EH (cell line): ENCODE measurements at regions not wholly inside any gene's neighbourhood (a gene's known extent, or its start where the extent isn't known, plus 50 kb on each side); places are given as distances from the start of the nearest gene placed in this dataset.
"Not testable (repeated sequence)": the region's sequence is repeated elsewhere in the genome, so short reads cannot be mapped to it uniquely, and the experiment has no call there.

Experiments
- DNase-seq: peaks from one replicate; pipeline ENCODE4 v3.0.0-alpha.2; 2015; ENCODE audit warnings: low read depth

DNA sequence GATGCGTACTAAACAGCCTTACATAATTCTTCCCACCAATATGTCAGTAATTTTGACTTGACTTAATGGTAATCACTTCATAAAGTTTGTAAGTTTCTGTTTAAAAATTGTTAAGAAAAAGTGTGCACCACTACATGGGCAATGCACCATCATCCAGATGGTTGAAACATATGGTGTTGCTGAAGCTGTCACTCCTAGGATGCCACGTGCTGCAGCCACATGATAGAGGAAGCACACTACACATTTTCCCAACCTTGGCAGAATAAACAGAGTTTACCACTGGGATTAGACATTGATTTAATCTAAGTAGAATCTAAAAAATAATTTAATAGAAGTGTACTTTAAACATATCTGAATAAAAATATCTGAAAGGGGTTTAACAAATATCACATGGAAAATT is 1209.9 kb downstream of the NSUN3 start:
- DNase-seq: no peak

GRCh38 chr3:95277613-95278012 is 1214.8 kb downstream of the NSUN3 start:
- DNase-seq: no peak

GRCh38 chr3:95280711-95281352 is 1218.0 kb downstream of the NSUN3 start:
- no peak for DNase-seq

DNA sequence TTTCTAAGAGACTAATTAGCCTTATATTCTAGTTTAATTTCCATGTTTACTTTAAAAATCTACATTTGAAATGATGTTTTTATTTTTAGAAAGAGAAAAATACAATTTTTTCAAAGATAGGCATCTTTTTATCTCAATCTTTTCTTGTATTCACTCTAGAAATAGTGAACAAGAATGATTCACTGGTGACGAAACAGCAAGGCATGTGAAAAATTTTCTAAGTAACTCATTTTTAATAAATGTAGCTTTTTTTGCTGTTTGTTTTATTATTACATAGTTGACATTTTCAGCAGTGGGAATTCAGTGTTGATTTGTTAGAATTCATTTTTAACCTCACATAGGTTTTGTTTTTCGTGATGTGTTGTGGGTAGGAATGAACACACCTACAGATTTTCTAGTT is 1226.4 kb downstream of the NSUN3 start:
- no peak for DNase-seq

- DNase-seq: no peak
Measured at GRCh38 chr3:95297581-95297980, 1234.7 kb downstream of the NSUN3 start.

GRCh38 chr3:95302044-95302443 is 1239.2 kb downstream of the NSUN3 start:
- DNase-seq: no peak

- no peak for DNase-seq
Measured at GRCh38 chr3:95310560-95310959, 1247.7 kb downstream of the NSUN3 start.

DNA sequence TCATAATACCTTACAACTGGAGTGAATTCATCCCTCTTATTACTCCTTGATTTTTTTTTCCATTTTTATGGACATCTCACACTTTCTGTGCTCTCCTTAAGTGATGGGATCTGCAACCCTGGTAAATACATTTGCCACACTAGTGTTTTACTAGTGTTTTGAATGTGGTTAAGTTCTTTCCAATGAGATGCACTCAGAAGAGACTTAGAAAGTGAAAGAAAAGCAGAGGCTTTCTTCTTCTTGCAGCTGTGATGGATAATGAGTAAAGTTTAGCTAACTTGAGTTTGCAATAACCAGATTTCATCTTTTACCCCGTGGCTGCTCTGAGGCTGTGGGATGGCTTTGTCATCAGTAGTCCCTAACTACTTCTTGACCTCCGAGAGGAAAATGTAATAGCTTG is 1248.4 kb downstream of the NSUN3 start:
- DNase-seq: no peak

DNA sequence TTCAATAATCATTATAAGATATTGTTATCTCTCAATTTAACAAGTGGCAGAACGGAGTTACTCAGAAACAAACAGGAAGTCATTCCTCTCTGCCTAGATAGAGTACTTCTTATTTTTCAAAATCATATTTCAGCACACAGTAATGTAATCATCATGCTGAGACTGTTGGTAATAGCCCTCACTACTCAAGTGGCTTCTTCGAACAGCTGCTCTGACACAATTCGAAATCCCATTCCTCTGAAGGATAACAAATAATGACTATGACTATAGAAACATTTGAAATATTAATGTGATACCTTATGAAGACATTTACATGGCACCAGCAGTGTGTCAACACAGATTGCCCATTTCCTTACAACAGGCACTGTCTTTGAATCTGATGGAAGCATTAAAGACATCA is 1249.8 kb downstream of the NSUN3 start:
- no peak for DNase-seq

DNA sequence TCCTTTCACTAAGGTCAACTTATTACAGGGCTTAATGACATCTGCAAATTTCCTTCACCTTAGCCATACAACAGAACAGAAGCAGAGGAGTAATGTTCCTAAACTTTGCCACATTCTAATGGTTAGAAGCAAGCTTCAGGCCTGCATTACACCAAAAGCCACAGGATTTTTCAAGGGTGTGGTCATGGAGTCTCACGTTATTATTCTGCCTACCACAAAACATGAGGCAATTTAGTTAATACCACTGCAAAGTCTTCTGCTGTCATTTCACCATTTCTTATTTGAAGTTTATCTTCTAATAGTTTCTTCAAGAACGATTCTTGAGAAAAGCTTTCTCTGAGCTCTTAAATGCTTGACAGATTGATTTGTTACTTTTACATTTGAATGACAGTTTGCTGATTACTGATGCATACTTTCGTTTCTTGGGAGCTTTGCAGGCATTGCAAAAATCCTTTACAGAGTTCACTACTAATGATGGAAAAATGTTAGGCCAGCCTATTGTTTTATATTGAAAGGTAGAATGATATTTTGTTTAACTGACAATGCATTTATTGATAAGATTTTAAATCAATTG is 1257.1 kb downstream of the NSUN3 start:
- DNase-seq: no peak

- no peak for DNase-seq
Measured at GRCh38 chr3:95327478-95327877, 1264.6 kb downstream of the NSUN3 start.

DNA sequence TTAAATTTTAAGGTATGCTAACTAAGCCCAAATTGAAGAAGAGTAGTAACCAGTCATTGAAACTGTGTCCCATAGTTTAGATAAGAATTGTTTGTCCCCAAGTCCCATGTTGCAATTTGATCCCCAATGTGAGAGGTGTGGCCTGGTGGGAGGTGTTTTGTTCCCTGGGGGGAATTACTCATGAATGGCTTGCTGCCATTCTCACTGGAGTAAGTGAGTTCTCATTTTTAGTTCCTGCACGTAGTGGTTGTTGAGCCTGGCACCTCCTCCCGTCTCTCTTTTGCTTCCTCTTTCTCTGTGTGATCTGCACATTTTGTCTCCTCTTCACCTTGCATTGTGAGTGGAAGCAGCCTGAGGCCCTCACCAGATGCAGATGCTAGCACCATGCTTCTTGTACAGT is 1271.0 kb downstream of the NSUN3 start:
- DNase-seq: no peak

DNA sequence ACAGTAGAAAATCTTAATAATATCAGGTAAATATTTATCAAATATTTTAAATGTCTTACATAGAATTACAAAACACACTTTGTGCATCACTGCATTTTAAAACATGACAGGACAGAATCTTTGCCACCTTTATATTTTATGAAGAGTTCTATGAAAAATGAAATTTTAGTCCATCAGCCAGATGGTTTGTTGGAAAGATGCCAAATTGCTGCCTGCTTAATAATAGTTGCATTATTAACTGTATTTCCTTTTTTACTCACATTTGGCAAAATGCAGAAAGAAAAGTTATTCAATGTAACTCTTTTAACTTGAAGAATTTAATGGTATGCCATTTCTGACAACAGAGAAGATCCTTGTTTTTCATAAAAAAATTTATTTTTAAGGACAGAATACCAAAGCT is 1271.6 kb downstream of the NSUN3 start:
- no peak for DNase-seq

GRCh38 chr3:95335517-95335916 is 1272.7 kb downstream of the NSUN3 start:
- DNase-seq: no peak

GRCh38 chr3:95338446-95338845 is 1275.6 kb downstream of the NSUN3 start:
- DNase-seq: no peak

GRCh38 chr3:95341314-95341713 is 1278.5 kb downstream of the NSUN3 start:
- DNase-seq: no peak

- no peak for DNase-seq
Measured at GRCh38 chr3:95343228-95343627, 1280.4 kb downstream of the NSUN3 start.

- no peak for DNase-seq
Measured at GRCh38 chr3:95343767-95344166, 1280.9 kb downstream of the NSUN3 start.

GRCh38 chr3:95347936-95348335 is 1285.1 kb downstream of the NSUN3 start:
- DNase-seq: not testable (repeated sequence)

- no peak for DNase-seq
Measured at GRCh38 chr3:95348879-95349278, 1286.0 kb downstream of the NSUN3 start.

- DNase-seq: no peak
Measured at GRCh38 chr3:95350049-95350448, 1287.2 kb downstream of the NSUN3 start.

- no peak for DNase-seq
Measured at GRCh38 chr3:95351158-95351557, 1288.3 kb downstream of the NSUN3 start.

GRCh38 chr3:95352471-95352870 is 1289.6 kb downstream of the NSUN3 start:
- DNase-seq: no peak

GRCh38 chr3:95354489-95354888 is 1291.6 kb downstream of the NSUN3 start:
- DNase-seq: no peak
